ENCODE measurements at regions not wholly inside any gene's neighbourhood (a gene's known extent, or its start where the extent isn't known, plus 50 kb on each side); places are given as distances from the start of the nearest gene placed in this dataset.

- ATAC-seq (no peak), DNase-seq (no peak)
- H3K4me3 Mint-ChIP-seq, result no peak overlapping the region
- H3K36me3 Mint-ChIP-seq (ENCODE audit: insufficient read depth), result no peaks in the 10 kb centered on the region
- H3K9me3 Mint-ChIP-seq, result no peaks in the 10 kb centered on the region
- H3K27me3 Mint-ChIP-seq (ENCODE audit: low read depth), result no peaks in the 10 kb centered on the region
- no peaks in the 10 kb centered on the region for H3K4me1 Mint-ChIP-seq (ENCODE audit: low read depth)
These were observed 195.5 kb upstream of the TMPO start for GRCh38 chr12:98319716-98320425.

DNA sequence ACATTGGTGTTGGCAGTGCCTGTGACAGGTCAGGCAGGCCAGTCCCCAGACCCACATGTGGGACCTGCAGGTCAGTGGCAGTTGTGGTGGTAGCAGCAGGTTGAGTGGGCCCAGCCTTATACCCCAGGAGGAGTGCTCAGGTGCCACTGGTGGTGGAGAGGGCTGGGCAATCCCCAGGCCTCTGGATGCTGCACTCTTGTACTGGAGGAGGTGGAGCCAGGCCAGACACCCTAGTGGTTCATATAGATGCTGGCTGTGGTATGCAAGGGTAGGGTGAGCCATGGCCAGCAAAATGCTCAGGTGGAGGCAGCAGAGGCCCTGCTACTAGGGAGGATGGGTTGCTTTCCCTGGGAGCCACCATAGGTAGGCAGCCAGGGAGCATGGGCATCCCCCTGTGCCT, 190.4 kb upstream of the TMPO start:
- DNase-seq, result no peak
- no peaks in the 10 kb centered on the region for H3K9me3 Mint-ChIP-seq
- H3K4me3 Mint-ChIP-seq, result no peak overlapping the region
- H3K36me3 Mint-ChIP-seq (ENCODE audit: insufficient read depth), result no peaks in the 10 kb centered on the region
- no peak for ATAC-seq
- no peaks in the 10 kb centered on the region for H3K4me1 Mint-ChIP-seq (ENCODE audit: low read depth)
- H3K27me3 Mint-ChIP-seq (ENCODE audit: low read depth), result no peaks in the 10 kb centered on the region

GRCh38 chr12:98328467-98328866, 186.9 kb upstream of the TMPO start:
- no peak for DNase-seq
- ATAC-seq, result no peak
- Mint-ChIP-seq H3K9me3 (no peaks in the 10 kb centered on the region), H3K36me3 (ENCODE audit: insufficient read depth) (no peaks in the 10 kb centered on the region), H3K4me1 (ENCODE audit: low read depth) (no peaks in the 10 kb centered on the region), H3K4me3 (no peak overlapping the region), H3K27me3 (ENCODE audit: low read depth) (no peaks in the 10 kb centered on the region)

DNA sequence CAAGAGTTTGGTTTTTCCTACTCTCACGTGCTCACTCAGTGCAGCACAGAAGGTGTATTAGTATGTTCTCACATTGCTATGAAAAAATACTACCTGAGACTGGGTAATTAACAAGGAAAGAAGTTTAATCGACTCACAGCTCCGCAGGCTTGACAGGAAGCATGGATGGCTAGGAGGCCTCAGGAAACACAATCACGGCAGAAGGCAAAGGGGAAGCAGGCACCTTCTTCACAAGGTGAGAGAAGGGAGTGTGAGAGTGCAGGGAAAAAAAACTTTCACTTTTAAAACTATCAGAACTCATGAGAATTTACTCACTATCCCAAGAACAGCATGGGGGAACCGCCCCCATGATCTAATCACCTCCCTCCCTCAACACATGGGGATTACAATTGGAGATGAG, 185.8 kb upstream of the TMPO start:
- Mint-ChIP-seq H3K9me3 (no peaks in the 10 kb centered on the region), H3K27me3 (ENCODE audit: low read depth) (no peaks in the 10 kb centered on the region), H3K36me3 (ENCODE audit: insufficient read depth) (no peaks in the 10 kb centered on the region), H3K4me1 (ENCODE audit: low read depth) (no peaks in the 10 kb centered on the region), H3K4me3 (no peak overlapping the region)
- ATAC-seq, result no peak
- no peak for DNase-seq

DNA sequence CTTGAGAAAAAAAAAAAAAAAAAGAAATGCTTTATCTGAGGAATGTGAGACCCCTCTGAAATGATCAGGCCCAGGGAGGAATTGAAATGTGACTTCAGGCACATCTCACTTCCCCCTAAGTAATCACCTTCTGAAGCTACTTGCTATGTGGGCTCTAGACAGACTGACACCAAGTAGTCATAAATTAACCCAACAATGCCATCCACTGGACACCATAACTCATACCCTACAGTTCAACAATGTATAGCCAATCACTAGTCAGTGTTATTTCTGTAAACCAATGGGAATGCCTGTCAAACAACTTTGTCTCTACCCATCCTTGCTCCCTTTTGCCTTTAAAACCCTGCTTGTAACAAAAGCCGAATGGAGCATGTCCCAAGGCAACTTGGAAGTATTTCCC, 182.7 kb upstream of the TMPO start:
- no peaks in the 10 kb centered on the region for H3K9me3 Mint-ChIP-seq
- H3K4me3 Mint-ChIP-seq, result no peak overlapping the region
- DNase-seq, result no peak
- H3K27me3 Mint-ChIP-seq (ENCODE audit: low read depth), result peaks cover 4% of the 10 kb centered on the region
- H3K4me1 Mint-ChIP-seq (ENCODE audit: low read depth), result no peaks in the 10 kb centered on the region
- no peaks in the 10 kb centered on the region for H3K36me3 Mint-ChIP-seq (ENCODE audit: insufficient read depth)
- ATAC-seq, result no peak

DNA sequence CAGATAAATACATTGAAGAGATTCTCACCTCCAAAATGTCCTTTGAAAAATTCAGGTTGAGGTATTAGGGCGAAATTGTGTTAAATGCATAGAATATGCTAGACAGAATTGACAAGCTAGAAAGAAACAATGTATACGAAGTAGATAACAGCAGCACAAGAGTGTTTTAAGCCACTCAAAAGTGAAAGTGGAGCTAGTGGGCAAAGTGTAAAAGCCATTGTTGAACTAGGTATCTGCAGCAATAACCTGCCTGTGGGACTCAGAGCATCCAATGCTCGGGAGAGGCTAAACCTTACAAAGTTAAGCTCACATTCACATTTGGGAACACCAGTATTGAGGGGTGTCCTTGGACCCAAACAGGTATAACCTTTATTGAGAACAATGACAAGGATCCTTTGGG, 180.6 kb upstream of the TMPO start:
- no peak for DNase-seq
- Mint-ChIP-seq H3K9me3 (no peaks in the 10 kb centered on the region), H3K36me3 (ENCODE audit: insufficient read depth) (no peaks in the 10 kb centered on the region), H3K4me1 (ENCODE audit: low read depth) (no peaks in the 10 kb centered on the region), H3K4me3 (no peak overlapping the region), H3K27me3 (ENCODE audit: low read depth) (peaks cover 4% of the 10 kb centered on the region)
- no peak for ATAC-seq

- H3K4me3 Mint-ChIP-seq, result no peak overlapping the region
- no peak for DNase-seq
- ATAC-seq, result no peak
- H3K4me1 Mint-ChIP-seq (ENCODE audit: low read depth), result no peaks in the 10 kb centered on the region
- H3K27me3 Mint-ChIP-seq (ENCODE audit: low read depth), result peaks cover 13% of the 10 kb centered on the region
- H3K36me3 Mint-ChIP-seq (ENCODE audit: insufficient read depth), result no peaks in the 10 kb centered on the region
- H3K9me3 Mint-ChIP-seq, result no peaks in the 10 kb centered on the region
These were observed 174.4 kb upstream of the TMPO start for GRCh38 chr12:98341026-98341425.

GRCh38 chr12:98341732-98342131, 173.7 kb upstream of the TMPO start:
- Mint-ChIP-seq H3K9me3 (no peaks in the 10 kb centered on the region), H3K27me3 (ENCODE audit: low read depth) (peaks cover 12% of the 10 kb centered on the region), H3K36me3 (ENCODE audit: insufficient read depth) (no peaks in the 10 kb centered on the region), H3K4me3 (no peak overlapping the region), H3K4me1 (ENCODE audit: low read depth) (no peaks in the 10 kb centered on the region)
- no peak for ATAC-seq
- DNase-seq, result no peak

DNA sequence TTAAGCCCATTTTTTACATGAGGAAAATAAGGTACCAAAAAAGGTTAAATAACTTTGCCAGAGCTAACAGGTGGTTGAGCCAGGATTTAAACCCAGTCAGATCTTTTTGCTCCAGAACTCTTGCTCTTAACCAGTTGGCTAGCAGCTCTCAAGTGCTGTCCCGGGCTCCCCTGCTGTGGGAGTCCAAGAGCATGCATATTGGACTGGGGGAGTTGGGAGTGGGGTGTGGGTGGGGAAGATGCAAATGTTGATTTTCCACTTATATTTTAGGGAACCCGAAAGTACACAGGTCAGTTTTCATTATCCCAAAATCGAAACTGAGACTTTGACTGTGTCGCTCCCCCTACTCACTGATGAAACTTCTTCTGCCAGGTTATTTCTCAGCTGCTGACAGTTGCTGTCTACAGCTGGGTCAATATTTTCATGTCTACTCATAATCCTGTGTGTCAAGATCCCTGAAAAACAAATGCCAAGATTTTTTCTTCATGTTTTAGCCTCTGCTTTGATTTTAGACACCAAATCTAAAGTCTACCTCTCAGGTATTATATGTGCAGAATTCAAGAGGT, 172.3 kb upstream of the TMPO start:
- peaks cover 8% of the 10 kb centered on the region for H3K27me3 Mint-ChIP-seq (ENCODE audit: low read depth)
- no peak for DNase-seq
- ATAC-seq, result no peak
- H3K4me3 Mint-ChIP-seq, result no peak overlapping the region
- H3K9me3 Mint-ChIP-seq, result no peaks in the 10 kb centered on the region
- no peaks in the 10 kb centered on the region for H3K36me3 Mint-ChIP-seq (ENCODE audit: insufficient read depth)
- no peaks in the 10 kb centered on the region for H3K4me1 Mint-ChIP-seq (ENCODE audit: low read depth)

- Mint-ChIP-seq H3K36me3 (ENCODE audit: insufficient read depth) (no peaks in the 10 kb centered on the region), H3K4me1 (ENCODE audit: low read depth) (no peaks in the 10 kb centered on the region), H3K27me3 (ENCODE audit: low read depth) (peaks cover 8% of the 10 kb centered on the region), H3K4me3 (no peak overlapping the region), H3K9me3 (no peaks in the 10 kb centered on the region)
- ATAC-seq, result no peak
- DNase-seq, result no peak
These were observed 171.1 kb upstream of the TMPO start for GRCh38 chr12:98344046-98344930.

- Mint-ChIP-seq H3K36me3 (ENCODE audit: insufficient read depth) (no peaks in the 10 kb centered on the region), H3K9me3 (no peaks in the 10 kb centered on the region), H3K27me3 (ENCODE audit: low read depth) (peaks cover 8% of the 10 kb centered on the region), H3K4me3 (no peak overlapping the region), H3K4me1 (ENCODE audit: low read depth) (no peaks in the 10 kb centered on the region)
- no peak for DNase-seq
- no peak for ATAC-seq
These were observed 170.0 kb upstream of the TMPO start for GRCh38 chr12:98345308-98345876.

DNA sequence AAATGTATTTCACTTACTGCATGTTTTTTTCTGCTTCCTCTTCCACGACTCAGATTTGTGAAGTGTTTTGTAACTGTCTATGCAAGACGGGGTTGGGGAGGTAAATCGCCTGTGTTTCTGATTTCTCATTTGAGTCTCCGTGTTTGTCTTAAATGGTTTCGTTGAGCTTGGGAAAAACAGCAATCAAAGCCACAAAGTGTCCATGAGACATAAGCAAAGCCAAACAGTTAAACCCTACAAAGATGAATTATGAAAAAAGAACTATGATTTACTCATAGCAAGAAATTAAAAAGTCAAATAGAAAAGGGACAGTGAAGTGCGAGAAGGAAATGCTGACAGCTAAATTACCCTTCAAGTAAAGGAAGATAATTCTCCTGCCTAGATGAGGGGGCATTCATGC, 164.3 kb upstream of the TMPO start:
- Mint-ChIP-seq H3K4me1 (ENCODE audit: low read depth) (peaks cover 5% of the 10 kb centered on the region), H3K9me3 (no peaks in the 10 kb centered on the region), H3K36me3 (ENCODE audit: insufficient read depth) (no peaks in the 10 kb centered on the region), H3K4me3 (no peak overlapping the region), H3K27me3 (ENCODE audit: low read depth) (no peaks in the 10 kb centered on the region)
- no peak for ATAC-seq
- no peak for DNase-seq

DNA sequence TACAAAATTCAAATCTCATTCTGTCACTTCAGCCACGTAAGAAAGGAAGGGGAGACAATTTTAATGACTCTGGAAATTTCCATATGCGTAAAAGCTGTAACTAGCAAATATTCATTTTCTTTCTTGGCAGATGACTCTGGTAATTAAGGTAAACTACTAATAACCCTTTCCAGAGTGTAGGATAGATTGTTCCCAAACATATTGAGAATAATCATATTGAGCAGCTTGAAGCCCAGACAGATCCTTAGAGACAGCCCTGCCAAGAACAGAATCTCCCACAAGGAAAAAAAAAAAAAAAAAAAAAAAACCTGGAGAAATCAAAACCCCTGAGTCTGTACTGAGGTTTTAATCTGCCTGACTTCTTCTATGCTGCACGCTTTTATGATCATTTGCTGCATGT, 163.6 kb upstream of the TMPO start:
- Mint-ChIP-seq H3K4me1 (ENCODE audit: low read depth) (peaks cover 5% of the 10 kb centered on the region), H3K4me3 (no peak overlapping the region), H3K36me3 (ENCODE audit: insufficient read depth) (no peaks in the 10 kb centered on the region), H3K27me3 (ENCODE audit: low read depth) (no peaks in the 10 kb centered on the region), H3K9me3 (no peaks in the 10 kb centered on the region)
- DNase-seq, result no peak
- no peak for ATAC-seq

DNA sequence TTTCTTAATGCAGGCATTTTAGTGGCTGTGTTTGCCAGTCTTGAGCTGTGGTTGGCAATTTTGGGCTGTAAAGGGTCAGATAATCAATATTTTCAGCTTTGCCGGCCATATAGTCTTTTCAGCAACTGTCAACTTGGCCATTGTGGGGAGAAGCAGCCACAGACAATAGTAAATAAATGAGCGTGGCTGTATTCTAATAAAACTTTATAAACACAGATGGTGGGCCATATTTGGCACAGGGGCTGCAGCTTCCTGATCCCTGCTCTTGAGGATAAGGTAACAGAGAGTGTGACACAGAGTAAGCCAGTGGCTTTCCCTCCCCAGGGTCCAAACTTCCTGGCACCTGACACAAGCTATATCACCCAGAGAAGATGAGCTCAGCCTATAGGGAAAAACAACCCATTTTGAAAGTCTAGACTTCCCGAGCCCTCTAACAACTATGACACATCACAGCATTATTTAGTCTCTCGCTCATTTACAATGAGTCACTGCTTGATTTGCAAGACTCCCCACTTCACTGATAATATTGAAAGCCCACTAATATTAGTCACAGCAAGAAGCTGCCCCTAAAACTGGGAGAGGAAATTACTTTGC, 163.1 kb upstream of the TMPO start:
- H3K9me3 Mint-ChIP-seq, result no peaks in the 10 kb centered on the region
- no peaks in the 10 kb centered on the region for H3K27me3 Mint-ChIP-seq (ENCODE audit: low read depth)
- H3K4me1 Mint-ChIP-seq (ENCODE audit: low read depth), result peaks cover 5% of the 10 kb centered on the region
- ATAC-seq, result peak; percentile 70 to 81
- no peak for DNase-seq
- no peaks in the 10 kb centered on the region for H3K36me3 Mint-ChIP-seq (ENCODE audit: insufficient read depth)
- H3K4me3 Mint-ChIP-seq, result no peak overlapping the region
